Fibroblast of gingiva (primary cell): ENCODE measurements at regions not wholly inside any gene's neighbourhood (a gene's known extent, or its start where the extent isn't known, plus 50 kb on each side); places are given as distances from the start of the nearest gene placed in this dataset.
A peak's percentile ranks its signal among the peaks of the same experiment; 100 is the strongest.

ENCODE experiments used
- DNase-seq: peaks from one replicate; pipeline ENCODE4 v3.0.0-alpha.2; 2011; ENCODE audit warnings: low read depth

- DNase-seq, result no peak
These were observed 1075.7 kb downstream of the AMY1C start for GRCh38 chr1:104825401-104825800.

- no peak for DNase-seq
These were observed 1080.8 kb downstream of the AMY1C start for GRCh38 chr1:104830534-104830933.

- no peak for DNase-seq
These were observed 1102.5 kb downstream of the AMY1C start for GRCh38 chr1:104852151-104852550.

GRCh38 chr1:104853276-104853675 lies 1103.6 kb downstream of the AMY1C start:
- DNase-seq, result no peak

GRCh38 chr1:104854529-104854928 lies 1104.8 kb downstream of the AMY1C start:
- DNase-seq, result no peak

GRCh38 chr1:104855550-104855949 lies 1105.9 kb downstream of the AMY1C start:
- DNase-seq, result no peak

GRCh38 chr1:104856091-104856490 lies 1106.4 kb downstream of the AMY1C start:
- no peak for DNase-seq

- DNase-seq, result no peak
These were observed 1106.8 kb downstream of the AMY1C start for GRCh38 chr1:104856518-104856917.

GRCh38 chr1:104868794-104869193 lies 1119.1 kb downstream of the AMY1C start:
- DNase-seq, result no peak

GRCh38 chr1:104874044-104874443 lies 1124.3 kb downstream of the AMY1C start:
- no peak for DNase-seq

- DNase-seq, result no peak
These were observed 1128.7 kb downstream of the AMY1C start for GRCh38 chr1:104878203-104878909.

GRCh38 chr1:104884939-104885338 lies 1135.2 kb downstream of the AMY1C start:
- no peak for DNase-seq

GRCh38 chr1:104905322-104905721 lies 1155.6 kb downstream of the AMY1C start:
- DNase-seq, result no peak

GRCh38 chr1:104906141-104906540 lies 1156.4 kb downstream of the AMY1C start:
- no peak for DNase-seq

GRCh38 chr1:104919188-104919587 lies 1169.5 kb downstream of the AMY1C start:
- no peak for DNase-seq

- peak; percentile 30 for DNase-seq
These were observed 1171.8 kb downstream of the AMY1C start for GRCh38 chr1:104921525-104921924.

- no peak for DNase-seq
These were observed 1173.4 kb downstream of the AMY1C start for GRCh38 chr1:104923075-104923474.

GRCh38 chr1:104929280-104929679 lies 1179.6 kb downstream of the AMY1C start:
- no peak for DNase-seq

GRCh38 chr1:104932030-104932915 lies 1182.6 kb downstream of the AMY1C start:
- DNase-seq, result no peak

GRCh38 chr1:104932949-104933679 lies 1183.4 kb downstream of the AMY1C start:
- DNase-seq, result no peak

- DNase-seq, result no peak
These were observed 1184.1 kb downstream of the AMY1C start for GRCh38 chr1:104933846-104934245.

GRCh38 chr1:104945406-104945805 lies 1195.7 kb downstream of the AMY1C start:
- no peak for DNase-seq
